ENCODE measurements at regions not wholly inside any gene's neighbourhood (a gene's known extent, or its start where the extent isn't known, plus 50 kb on each side); places are given as distances from the start of the nearest gene placed in this dataset.

DNA sequence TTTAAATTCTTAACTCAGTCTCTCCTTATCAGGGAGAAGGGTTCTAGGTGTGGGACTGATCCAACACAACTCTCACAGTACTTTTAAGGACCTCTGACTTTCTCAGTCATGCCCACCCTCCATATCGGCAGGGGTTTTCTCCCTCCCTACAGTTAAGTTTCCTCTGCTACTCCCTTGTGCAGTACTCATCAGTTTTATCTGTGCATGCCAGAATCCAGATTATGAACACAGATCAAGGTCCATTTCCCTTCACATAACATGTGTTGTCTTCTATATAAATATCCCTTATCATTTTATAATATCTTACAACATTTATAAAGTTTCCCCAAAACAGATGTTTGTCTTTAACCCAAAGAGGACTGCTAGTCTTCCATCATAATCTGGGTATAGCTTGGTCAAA lies 986.5 kb upstream of the ARRDC3 start:
- H2AFZ ChIP-seq (ENCODE audit: low read depth, low read length): no peak overlapping the region

DNA sequence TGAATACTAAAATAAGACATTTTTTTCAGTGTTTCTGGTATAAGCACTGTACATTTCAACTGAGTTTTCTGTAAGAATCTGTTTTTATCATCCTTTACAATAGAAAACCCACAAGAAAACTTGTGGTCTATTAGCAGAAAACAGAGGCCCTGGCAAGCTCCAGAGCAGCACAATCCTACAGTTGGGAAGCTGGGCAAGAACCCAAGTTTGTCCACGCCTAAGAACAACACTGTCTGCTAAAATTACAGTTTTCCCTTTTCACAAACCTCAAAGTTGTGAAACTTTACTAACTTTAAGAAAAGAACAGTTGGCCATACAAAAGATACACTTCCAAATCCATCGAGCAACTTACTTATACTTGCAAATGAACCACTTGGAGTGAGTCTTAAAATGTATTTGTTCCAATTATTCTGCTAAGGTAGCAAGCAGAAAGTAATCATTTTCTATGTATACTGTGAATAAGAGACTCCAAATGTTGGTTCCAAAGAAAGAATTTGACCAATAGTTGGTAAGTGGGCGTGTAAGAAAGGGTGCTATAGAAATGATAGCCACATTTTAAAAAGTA lies 982.0 kb upstream of the ARRDC3 start:
- Histone ChIP-seq H4K20me1 (ENCODE audit: insufficient read depth) (no peaks in the 10 kb centered on the region), H3K36me3 (ENCODE audit: insufficient read depth, low read length) (no peaks in the 10 kb centered on the region), H3K27me3 (ENCODE audit: insufficient read depth, low read depth, low read length) (no peaks in the 10 kb centered on the region), H3K9me2 (ENCODE audit: insufficient read depth, low read length) (no peaks in the 10 kb centered on the region), H2AFZ (ENCODE audit: low read depth, low read length) (no peak overlapping the region), H3K4me2 (ENCODE audit: low read length) (no peak overlapping the region), H3K9ac (ENCODE audit: low read length) (no peak overlapping the region), H3K9me3 (ENCODE audit: low read length) (no peaks in the 10 kb centered on the region), H3K4me3 (ENCODE audit: low read length) (no peak overlapping the region), H3F3A (ENCODE audit: insufficient read depth, low read length, poor library complexity, severe bottlenecking) (no peaks in the 10 kb centered on the region), H3K27ac (ENCODE audit: low read length) (no peak overlapping the region), H3K79me2 (replicated peaks; ENCODE audit: insufficient read depth, low read length) (no peaks in the 10 kb centered on the region)
- TF ChIP-seq TAF1 (IDR thresholded peaks at IDR 0.05; ENCODE audit: low read depth): no peak
- no peak for TF ChIP-seq REST (IDR thresholded peaks at IDR 0.05; ENCODE audit: borderline replicate concordance)
- no peak for TF ChIP-seq CTCF (IDR thresholded peaks at IDR 0.05; ENCODE audit: poor library complexity, severe bottlenecking)
- no peak for TF ChIP-seq RAD21 (conservative IDR thresholded peaks at IDR 0.05)
- no peak for TF ChIP-seq EZH2 (IDR thresholded peaks at IDR 0.05; ENCODE audit: borderline replicate concordance, insufficient read depth, low read length, poor library complexity, severe bottlenecking)
- TF ChIP-seq SMC3 (conservative IDR thresholded peaks at IDR 0.05; ENCODE audit: poor library complexity): no peak

More for the DNA sequence above, 986.5 kb upstream of the ARRDC3 start:
- TF ChIP-seq CTCF (IDR thresholded peaks at IDR 0.05; ENCODE audit: poor library complexity, severe bottlenecking) (no peak), SMC3 (conservative IDR thresholded peaks at IDR 0.05; ENCODE audit: poor library complexity) (no peak), TAF1 (IDR thresholded peaks at IDR 0.05; ENCODE audit: low read depth) (no peak), RAD21 (conservative IDR thresholded peaks at IDR 0.05) (no peak), EZH2 (IDR thresholded peaks at IDR 0.05; ENCODE audit: borderline replicate concordance, insufficient read depth, low read length, poor library complexity, severe bottlenecking) (no peak), REST (IDR thresholded peaks at IDR 0.05; ENCODE audit: borderline replicate concordance) (no peak), POLR2AphosphoS5 (IDR thresholded peaks at IDR 0.05) (no peak), MXI1 (conservative IDR thresholded peaks at IDR 0.05; ENCODE audit: poor library complexity, severe bottlenecking) (no peak), EP300 (conservative IDR thresholded peaks at IDR 0.05; ENCODE audit: poor library complexity, severe bottlenecking) (no peak)
- H3K36me3 ChIP-seq (ENCODE audit: insufficient read depth, low read length): no peaks in the 10 kb centered on the region
- no peaks in the 10 kb centered on the region for H3F3A ChIP-seq (ENCODE audit: insufficient read depth, low read length, poor library complexity, severe bottlenecking)
- no peaks in the 10 kb centered on the region for H3K27me3 ChIP-seq (ENCODE audit: insufficient read depth, low read depth, low read length)
- no peak overlapping the region for H3K4me3 ChIP-seq (ENCODE audit: low read length)
- no peaks in the 10 kb centered on the region for H4K20me1 ChIP-seq (ENCODE audit: insufficient read depth)
- no peaks in the 10 kb centered on the region for H3K79me2 ChIP-seq (replicated peaks; ENCODE audit: insufficient read depth, low read length)
- no peak overlapping the region for H3K9ac ChIP-seq (ENCODE audit: low read length)
- no peak overlapping the region for H3K4me2 ChIP-seq (ENCODE audit: low read length)
- H3K9me2 ChIP-seq (ENCODE audit: insufficient read depth, low read length): no peaks in the 10 kb centered on the region
- no peaks in the 10 kb centered on the region for H3K9me3 ChIP-seq (ENCODE audit: low read length)
- no peak overlapping the region for H3K27ac ChIP-seq (ENCODE audit: low read length)
